Activated CD8-positive, alpha-beta memory T cell treated with anti-CD3 and anti-CD28 coated beads, Interleukin-2, amount 50 U/mL, for 48 hours (primary cell): ENCODE measurements at regions not wholly inside any gene's neighbourhood (a gene's known extent, or its start where the extent isn't known, plus 50 kb on each side); places are given as distances from the start of the nearest gene placed in this dataset.

ENCODE experiments used
- DNase-seq: peaks from one replicate; pipeline ENCODE4 v3.0.0-alpha.2; 2020

DNA sequence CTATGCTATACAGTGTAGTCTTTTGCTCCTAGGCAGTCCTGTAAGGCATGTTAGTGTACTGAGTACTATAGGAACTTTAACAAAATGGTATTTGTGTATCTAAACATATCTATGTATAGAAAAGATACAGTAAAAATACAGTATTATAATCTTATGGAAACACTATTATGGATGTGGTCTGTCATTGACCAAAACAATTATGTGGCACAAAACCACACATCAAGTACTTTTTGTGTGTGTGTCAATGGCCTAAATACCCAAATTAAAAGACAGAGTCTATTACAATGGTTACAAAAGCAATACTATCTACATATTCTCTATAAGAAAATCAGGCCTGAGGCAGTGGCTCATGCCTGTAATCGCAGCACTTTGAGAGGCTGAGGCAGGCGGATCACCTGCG, 610.2 kb upstream of the NDST4 start:
- DNase-seq = no peak

DNA sequence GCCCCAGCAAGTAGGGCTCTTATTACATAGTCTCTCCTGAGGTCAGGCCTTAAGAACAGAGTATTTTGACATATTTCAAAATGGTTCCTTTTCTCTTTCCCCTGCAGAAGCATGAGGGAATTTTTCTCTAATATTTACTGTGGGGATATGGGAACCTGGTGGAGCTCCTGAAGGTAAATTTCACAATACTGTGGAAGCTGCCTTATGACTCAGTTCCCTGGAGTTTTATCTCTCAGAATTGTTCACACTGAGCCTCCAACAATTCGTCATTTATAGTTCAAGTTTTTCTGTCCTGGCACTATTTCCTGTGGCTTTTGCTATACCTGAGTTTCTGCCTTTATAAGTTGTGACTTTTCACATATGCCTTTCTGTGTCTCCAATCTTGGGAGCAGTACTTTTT, 607.2 kb upstream of the NDST4 start:
- no peak for DNase-seq

DNA sequence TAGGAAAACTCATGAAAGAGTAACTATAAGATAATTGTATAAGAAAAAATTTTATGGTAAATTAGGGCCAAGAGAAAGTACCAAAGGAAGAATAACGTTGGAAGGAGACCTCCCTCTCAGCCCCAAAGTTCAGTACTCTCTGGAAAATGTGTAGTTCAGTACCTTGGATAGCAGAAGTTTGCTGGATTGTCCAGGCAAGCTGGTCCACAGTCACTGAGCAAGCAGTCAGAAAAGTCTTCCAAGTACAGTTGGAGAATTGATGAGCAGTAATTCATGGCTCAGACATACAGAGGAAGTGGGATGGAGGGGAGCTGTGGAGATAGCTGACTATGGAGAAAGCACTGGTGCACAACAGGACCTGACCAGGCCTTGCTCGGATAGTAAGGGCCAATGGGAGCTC, 598.2 kb upstream of the NDST4 start:
- no peak for DNase-seq

DNA sequence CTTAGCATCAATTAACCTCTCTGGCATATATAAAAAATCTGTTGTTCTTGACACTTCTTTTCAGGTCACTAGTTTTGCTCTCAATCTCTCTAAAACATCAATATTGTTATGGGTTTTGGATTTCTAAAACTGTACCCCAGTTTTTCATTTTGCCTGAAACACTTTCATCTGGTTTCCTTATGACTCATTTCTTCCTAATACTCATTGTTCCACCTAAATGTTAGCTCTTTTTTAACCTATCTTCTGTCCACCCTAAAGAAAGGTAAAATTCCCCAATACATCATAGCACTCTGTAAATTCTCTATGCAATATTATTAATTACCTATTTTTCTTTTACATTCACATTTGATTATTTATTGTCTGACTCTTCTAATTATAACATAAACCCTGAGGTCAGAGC, 575.5 kb upstream of the NDST4 start:
- no peak for DNase-seq

DNA sequence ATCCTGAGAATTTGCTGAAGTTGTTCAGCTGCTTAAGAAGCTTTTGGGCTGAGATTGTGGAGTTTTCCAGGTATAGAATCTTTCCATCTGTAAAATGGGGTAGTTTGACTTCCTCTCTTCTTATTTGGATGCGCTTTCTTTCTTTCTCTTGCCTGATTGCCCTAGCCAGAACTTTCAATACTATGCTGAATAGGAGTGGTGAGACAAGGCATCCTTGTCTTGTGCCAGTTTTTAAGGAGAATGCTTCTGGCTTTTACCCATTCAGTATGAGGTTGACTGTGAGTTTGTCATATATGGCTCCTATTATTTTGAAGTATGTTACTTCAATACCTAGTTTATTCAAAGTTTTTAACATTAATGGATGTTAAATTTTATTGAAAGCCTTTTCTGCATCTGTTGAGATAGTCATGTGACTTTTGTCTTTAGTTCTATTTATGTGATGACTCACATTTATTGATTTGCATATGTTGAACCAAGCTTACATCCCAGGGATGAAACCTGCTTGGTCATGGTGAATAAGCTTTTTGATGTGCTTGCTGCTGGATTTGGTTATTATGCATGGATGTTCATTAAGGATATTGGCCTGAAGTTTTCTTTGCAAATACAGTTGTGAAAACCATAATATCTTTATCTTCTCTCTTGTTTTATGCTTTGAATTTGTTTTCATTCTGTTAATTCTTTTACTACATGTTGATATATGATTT, 573.8 kb upstream of the NDST4 start:
- no peak for DNase-seq

DNA sequence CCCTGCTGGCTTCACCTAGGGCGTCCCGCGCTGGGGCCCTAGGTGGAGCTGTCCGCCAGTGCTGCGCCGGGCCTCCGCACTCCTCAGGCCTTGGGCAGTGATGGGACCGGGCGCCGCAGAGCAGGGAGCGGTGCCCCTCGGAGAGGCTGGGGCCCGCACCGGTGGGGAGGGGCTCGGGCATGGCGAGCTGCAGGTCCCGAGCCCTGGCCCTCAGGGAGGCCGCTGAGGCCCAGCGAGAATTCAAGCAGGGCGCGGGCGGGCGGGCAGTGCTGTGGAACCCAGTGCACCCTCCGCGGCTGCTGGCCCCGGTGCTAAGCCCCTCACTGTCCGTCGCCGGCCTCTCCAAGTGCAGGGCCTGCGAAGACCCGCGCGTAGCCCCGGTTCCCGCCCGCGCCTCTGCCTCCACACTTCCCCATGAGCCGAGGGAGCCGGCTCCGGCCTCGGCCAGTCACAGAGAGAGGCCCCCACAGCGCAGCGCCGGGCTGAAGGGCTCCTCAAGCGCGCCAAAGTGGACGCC, 565.1 kb upstream of the NDST4 start:
- no peak for DNase-seq

DNA sequence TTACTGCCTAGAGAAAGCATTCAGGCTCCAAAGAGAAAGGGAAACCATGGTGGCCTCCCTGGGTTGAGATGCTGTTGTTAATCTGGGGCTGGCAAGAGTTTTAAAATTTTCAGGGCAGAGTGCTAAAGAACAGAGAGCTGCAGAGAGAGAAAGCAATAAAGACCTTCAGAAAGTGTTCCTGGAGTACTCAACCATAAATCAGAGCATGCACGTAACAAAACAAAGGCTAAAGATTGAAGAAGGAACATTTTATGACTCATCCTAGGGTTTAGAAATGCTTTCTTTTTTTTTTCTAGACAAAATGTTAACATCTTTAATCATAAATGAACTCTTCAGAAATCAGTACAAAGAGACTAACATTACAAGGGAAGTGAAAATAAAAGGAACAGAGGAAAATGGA, 562.3 kb upstream of the NDST4 start:
- DNase-seq = no peak

DNA sequence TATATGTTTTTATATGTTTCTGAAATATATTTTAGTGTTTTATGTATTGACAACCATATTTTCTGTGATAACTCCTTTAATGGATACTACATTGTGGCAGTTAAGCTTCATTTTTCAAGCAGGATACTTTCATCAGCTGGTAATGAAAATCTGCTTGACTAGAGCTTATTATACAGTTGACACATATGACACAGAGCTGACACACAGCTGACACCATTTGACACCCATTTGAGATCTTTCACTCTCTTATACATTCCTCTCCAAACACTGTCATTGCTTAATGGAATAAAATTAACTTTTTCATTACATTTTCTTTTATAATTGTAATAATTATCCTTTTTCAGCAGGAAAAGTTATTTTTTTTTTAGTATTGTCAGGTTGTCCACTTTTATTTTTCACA, 561.1 kb upstream of the NDST4 start:
- DNase-seq = no peak

DNA sequence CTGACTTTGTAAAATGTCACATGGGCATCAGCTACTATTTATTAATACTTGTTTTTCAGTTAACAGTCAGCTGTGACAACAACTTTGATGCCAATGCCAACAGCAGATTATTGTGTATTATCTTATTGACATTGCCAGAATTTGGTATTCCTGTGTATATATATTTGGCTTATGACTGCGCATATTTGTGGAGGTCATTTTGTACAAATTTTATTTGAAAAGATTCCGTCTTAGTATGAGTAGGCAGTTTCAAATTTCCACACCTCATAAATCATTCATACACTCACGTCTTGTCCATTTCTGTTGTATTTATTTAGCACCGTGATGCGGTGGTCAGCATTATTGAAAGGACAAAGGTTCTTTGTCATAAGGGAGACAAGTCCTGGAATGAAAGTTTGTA, 558.2 kb upstream of the NDST4 start:
- no peak for DNase-seq

DNA sequence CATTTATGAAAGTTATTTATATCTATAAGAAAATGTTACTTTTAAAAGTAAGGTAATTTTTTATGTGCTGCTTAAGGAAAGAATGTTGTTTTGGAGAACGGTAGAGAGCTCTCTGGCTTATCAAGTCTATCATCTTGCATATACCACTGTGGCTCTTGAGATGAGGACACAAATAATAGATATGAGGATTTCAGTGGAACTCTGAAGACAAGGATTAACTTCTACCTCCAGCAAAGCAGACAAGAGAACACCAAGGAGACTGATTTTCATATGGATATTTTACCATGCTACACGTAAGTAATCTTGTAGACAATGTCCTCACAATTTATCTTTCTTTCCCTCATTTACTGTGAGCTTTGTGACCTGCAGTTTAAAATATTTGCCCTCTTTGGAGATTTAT, 557.5 kb upstream of the NDST4 start:
- DNase-seq = no peak

DNA sequence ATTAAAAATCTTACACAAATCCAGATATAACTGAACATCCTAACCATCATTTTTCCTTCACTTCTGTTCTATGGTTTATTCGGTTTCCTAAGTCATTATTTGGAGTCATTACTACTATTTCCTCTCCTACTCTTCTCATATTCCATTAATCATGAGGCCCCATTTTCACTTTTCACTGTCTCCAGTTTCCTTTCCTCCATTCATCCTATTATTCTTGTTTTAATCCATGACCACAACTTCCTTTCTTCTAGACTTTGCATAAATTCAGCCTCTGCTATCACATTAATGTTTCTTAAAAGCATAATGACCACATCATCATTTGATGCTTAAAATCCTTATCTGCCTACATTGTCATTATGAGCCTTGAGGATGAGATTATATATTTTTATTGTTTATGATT, 555.0 kb upstream of the NDST4 start:
- no peak for DNase-seq

DNA sequence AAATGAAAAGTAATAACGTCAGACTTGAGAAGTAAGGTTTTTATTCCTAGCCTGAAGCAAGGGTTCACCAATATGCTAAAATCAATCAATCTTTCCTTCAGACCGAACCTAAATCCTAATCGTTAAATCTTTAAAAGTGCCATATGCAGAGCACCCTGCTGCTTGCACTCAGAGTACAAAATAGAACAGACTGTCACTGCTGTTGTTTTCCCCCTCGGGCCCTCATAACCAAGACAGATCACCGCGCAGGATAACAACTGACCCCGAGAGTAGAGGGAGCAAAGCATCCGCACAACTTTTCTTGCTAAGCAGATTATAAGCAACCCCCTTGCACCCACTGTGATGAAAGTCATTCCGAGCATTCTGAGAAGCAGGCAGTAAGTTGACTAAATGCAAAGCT, 550.9 kb upstream of the NDST4 start:
- no peak for DNase-seq

DNA sequence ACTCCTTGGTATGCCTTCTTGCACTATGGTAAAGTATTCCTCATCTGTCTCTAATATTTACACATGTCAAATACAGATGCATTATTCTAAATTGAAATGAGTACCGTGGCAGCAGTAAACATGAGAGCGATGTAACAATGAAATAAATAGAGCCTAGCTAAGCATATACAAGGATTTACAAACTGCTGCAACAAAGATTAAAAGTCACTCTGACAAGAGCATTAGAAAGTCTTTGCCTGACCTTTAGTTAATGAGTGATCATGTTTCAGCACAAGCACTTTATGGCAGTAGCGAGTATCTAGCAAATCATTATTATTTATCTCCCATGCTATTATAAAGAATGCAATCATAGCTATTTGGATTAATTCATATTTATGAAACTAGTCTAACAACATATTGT, 547.0 kb upstream of the NDST4 start:
- DNase-seq = no peak

DNA sequence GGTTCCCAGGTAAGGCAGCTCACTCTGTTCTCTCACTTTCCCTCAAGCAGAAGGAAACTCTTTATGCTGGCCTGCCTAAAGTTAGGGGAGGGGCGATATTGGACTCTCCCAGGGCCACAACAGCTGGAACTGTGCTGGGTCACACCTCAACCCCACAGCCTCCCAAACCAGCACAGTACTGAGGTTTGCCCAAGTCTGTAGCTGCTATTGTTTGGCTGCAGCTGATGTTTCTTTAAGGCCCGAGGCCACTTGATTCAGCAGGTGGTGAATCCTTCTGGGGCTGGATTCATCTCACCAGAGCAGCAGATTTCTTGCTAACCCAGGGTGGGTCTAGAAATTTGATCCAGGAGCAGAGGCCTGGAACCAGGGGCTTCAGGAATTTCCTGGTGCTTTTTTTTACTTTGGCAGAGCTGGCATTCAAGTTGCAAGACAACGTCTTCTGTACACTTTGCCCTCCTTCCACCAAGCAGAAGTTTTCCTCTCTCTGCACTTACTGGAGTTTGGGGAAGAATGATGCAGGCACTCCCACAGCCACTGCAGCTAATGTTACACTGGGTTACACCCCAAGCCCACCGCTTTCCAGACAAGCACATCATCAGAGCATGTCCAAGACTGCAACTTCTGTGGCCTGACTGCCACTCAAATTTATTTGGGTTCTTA, 544.7 kb upstream of the NDST4 start:
- DNase-seq = no peak

DNA sequence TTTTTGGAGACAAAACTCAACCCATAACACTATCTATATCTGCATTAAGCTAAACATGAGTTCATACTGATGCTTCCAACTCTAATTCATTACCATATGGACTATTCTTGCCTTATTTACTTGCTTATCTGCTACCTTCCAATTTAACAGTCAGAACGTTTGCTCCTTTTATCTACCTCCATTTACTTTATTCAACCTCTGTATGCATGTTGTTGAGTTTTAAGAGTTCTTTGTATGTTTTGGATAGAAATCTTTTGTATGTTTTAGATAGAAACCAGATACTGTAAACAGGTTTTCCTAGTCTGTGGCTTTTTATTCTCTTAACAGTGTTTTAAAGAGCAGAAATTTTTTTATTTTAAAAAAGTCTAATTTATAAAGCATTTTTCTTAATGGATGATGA, 542.2 kb upstream of the NDST4 start:
- no peak for DNase-seq

DNA sequence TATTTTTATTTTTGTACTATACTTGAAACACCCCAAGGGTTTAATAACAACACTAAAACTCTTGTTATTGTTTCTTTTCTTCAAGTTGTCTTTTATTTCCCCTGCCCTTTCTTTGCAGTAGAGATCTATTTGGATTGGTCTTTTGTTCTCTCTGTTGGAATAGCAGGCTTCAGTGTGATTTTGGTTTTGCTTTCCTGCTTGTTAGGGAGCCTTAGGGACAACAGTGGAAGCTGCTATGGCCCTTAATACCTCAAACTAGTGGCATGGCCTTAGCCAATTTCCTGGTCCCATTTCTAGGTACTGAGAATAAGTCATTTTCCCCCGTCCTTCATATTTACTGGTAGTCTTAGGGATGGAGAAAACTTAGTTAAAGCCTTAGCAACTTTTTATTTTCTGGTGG, 535.4 kb upstream of the NDST4 start:
- no peak for DNase-seq

DNA sequence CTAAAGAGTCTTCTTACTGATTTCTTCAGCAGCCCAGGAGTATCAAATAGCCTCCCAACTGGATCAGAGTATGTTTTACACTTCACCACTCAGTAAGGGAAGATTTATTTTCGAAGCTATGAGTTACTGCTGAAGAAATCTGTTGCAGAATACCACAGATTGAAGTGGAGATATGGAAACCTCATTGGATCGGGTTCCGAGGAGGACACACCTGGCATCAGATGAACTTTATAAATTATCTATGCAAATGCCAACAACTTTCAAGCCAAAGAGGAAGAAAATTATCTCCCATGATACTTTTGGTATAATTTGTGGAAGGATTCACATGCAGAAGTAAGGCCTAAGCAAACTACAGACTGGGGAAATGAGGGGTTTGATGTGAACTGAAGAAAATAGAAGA, 515.9 kb upstream of the NDST4 start:
- DNase-seq = no peak

DNA sequence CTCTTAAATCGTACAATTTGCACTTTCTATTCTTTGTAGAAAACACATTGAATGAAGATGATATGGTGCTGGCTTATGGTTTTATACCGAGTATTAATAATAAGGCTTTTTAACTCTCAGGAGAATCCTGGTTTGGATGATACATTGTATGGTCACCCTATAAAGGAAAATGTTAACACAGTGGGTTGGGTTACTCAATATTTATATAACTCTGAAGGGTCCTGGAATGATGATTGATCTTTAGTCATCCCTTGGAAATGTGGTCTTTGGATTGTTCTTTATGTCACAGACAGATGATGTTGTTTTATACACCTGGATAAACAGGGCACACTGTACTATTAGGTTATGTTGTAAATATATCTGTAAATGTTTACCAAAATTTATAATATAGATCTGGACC, 496.2 kb upstream of the NDST4 start:
- no peak for DNase-seq

DNA sequence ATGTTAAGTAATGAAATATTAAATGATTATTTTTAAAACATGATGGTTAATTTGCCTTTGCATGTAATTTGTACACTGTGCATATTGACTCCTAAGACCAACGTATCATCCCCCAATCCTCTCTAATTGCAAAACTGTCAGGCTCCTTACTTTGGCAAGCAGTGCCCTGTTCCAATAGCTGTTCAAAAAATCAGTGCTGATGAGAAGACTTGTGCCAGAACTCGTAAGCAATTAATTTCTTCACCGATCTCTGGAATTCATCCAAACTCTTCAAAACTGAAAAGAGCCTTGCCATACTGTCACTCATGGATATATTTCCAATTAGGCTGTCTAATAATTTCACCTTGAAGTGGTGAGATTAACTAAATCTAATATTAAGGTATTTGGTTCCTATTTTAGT, 493.9 kb upstream of the NDST4 start:
- no peak for DNase-seq

DNA sequence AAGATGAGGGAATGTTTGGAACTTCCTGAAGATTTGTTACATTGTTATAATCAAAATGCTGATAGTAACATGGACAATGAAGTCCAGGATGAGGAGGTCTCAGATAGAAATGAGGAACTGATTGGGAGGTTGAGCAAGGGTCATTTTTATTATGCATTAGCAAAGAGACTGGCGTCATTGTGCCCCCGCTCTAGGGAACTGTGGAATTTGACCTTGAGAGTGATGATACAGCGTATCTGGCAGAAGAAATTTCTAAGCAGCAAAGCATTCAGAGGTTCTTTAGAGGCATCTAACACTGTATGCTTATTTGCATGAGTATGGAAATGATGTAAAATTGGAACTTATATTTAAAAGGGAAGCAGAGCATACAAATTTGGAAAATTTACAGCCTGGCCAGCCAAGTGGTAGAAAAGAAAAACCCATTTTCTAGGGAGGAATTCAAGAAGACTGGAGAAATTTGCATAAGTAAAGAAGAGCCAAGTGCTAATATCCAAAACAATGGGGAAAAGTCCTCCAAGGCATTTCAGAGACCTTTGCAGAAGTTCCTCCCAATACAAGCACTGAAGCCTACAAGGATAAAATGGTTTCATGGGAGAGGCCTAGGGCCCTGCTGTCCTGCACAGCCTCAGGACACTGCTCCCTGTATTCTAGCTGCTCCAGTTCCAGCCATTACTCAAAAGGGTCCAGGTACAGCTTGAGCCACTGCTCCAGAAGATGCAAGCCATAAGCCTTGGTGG, 483.0 kb upstream of the NDST4 start:
- DNase-seq = no peak

DNA sequence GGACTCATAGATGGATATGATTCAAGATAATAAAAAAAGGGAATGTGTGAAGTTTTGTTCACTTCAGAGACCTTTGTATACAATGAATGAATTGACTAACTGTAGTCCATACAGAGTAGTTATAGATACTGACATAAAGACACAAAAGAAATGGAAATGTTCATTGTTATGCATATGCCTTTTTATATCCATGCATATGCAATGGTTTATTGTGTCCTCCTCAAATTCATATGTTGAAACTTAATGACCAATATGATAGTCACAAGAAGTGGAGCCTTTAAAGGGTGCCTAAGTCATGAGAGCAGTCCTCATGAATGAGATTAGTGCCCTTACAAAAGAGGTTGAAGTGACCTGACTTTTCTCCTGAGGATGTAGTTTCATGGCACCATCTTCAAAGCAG, 467.5 kb upstream of the NDST4 start:
- DNase-seq = no peak

DNA sequence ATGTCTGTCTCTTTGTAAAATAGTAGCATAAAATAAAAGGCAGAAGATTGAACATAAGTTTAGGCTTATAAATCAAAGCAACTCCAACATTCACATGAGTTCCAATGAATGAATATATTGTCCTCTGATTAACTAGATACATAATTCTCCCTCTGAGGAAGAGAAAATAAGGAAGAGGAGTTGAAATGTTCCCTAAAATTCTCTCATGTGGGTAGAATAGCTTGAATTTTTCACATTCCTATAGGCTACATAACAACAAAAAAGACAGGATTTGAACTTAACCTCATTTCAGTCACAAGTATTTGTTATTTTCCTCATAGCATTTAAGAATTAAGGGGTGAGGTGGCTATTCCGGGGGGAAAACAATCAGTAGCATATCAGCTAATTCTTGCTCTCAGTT, 462.4 kb upstream of the NDST4 start:
- no peak for DNase-seq

DNA sequence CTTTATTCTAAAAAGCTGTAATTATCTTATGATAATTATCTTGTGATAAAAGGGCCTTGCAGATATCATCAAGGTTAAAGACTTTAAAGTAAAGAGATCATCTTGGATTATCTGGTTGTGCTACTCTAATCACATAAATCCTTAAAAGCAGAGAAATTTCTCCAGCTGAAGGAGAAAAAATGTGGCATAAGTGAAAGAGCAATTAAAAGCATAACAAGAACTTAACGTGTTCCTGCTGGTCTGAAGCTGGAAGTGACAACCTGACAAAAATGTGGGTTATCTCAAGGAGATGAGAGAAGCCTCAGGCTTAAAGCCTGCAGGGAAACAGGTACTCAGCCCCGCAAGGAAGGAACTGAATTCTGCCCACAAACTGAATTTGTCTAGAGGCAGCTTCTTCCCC, 449.1 kb upstream of the NDST4 start:
- no peak for DNase-seq

DNA sequence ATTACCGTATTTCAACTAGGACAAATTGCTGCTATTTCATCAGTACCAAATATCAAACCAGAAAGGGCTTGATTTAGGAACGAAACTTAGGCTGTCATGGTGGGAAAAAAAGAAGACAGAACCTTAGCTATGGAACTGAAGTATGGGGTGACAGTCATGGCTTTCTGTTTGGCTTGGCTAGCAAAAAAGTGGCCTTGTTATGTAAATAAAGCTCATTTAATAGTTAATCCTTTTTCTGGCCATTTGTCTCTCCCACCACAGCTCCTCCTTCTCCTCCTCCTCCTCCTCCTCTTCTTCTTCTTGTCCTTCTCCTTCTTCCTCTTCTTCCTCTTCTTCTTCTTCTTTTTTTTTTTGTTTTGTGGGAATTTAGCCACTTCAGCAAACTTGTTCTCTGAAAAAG, 434.7 kb upstream of the NDST4 start:
- no peak for DNase-seq
